ENCODE measurements at regions not wholly inside any gene's neighbourhood (a gene's known extent, or its start where the extent isn't known, plus 50 kb on each side); places are given as distances from the start of the nearest gene placed in this dataset.

GRCh38 chr5:173453167-173453566 is 125.0 kb upstream of the STC2 start:
- Histone ChIP-seq H3K79me2 (ENCODE audit: low read length) (no peaks in the 10 kb centered on the region), H3K9me3 (ENCODE audit: low read length) (no peaks in the 10 kb centered on the region), H3K4me1 (ENCODE audit: insufficient read depth, low read length) (peaks cover 64% of the 10 kb centered on the region), H3K4me2 (ENCODE audit: low read length) (no peak overlapping the region), H3K36me3 (ENCODE audit: low read depth, low read length) (no peaks in the 10 kb centered on the region), H3K27me3 (ENCODE audit: low read length) (no peaks in the 10 kb centered on the region), H3K4me3 (ENCODE audit: low read length) (no peak overlapping the region), H3F3A (ENCODE audit: low read length, unreplicated experiment) (peaks cover 15% of the 10 kb centered on the region), H4K20me1 (ENCODE audit: low read length) (no peaks in the 10 kb centered on the region), H3K9ac (ENCODE audit: low read length) (peak overlapping the region; percentile 90), H3K27ac (ENCODE audit: low read length) (peak overlapping the region; percentile 95), H3K9me2 (replicated peaks; ENCODE audit: low read length) (no peaks in the 10 kb centered on the region), H2AFZ (ENCODE audit: low read length) (no peak overlapping the region)
- ATAC-seq, result no peak
- DNase-seq, result peak; percentile 42
- intact Hi-C loops (cut with micrococcal nuclease), result loop anchor here (10.0 kb wide), 1 partner anchor 678 kb away; the partner anchor contains the start of gene DUSP1
- BruUV-seq (replicated peaks), result no TSS peak
- ChIA-PET POLR2A (ENCODE audit: unreplicated experiment) (interaction anchor here (0.7 kb wide), 1 partner anchor 65 kb away, joined by 5 read pairs; no protein-coding TSS in a partner anchor), CTCF (no interaction called here)
- TF ChIP-seq, protein P1, sequence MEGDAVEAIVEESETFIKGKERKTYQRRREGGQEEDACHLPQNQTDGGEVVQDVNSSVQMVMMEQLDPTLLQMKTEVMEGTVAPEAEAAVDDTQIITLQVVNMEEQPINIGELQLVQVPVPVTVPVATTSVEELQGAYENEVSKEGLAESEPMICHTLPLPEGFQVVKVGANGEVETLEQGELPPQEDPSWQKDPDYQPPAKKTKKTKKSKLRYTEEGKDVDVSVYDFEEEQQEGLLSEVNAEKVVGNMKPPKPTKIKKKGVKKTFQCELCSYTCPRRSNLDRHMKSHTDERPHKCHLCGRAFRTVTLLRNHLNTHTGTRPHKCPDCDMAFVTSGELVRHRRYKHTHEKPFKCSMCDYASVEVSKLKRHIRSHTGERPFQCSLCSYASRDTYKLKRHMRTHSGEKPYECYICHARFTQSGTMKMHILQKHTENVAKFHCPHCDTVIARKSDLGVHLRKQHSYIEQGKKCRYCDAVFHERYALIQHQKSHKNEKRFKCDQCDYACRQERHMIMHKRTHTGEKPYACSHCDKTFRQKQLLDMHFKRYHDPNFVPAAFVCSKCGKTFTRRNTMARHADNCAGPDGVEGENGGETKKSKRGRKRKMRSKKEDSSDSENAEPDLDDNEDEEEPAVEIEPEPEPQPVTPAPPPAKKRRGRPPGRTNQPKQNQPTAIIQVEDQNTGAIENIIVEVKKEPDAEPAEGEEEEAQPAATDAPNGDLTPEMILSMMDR (conservative IDR thresholded peaks at IDR 0.05; ENCODE audit: low read depth, low read length), result no peak
- TF ChIP-seq EZH2phosphoT487 (IDR thresholded peaks at IDR 0.05; ENCODE audit: borderline replicate concordance, low read length) (no peak), EZH2 (IDR thresholded peaks at IDR 0.05; ENCODE audit: low read length, unreplicated experiment) (no peak)

DNA sequence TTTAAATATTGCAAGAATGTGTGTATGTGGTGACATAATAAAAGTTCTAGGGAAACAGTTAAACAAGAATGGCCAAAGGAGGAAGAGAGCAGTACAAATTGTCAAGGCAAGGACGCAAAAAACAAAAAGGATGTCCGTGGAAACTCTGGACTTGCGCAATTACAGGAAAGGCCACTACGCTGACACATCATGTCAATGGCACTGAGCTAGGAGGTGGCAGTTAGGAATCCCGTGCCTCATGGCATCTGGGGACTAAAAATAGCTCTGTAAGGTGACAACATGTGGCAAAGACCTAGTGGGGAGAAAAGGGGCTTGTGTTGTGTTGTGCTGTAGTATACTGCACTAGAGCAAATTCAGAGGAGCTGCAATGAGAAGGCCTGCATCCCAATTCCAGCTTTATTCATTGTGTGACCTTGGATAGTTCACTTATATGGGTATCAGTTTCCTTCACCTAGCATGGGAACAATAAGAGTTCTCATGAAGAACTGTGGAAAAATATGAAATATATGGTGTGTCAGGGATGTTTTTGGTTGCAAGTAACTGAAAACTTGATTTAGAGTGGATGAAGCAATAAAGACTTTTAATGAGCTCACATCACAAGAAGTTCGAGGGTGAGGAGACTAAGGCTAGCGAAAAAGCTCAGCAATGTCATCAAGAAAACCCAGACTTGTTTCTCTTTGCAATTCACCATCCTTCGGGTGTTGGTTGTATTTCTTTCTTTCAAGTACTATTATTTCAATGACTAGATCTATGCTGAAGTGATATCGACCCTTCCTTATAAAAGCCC is 124.1 kb upstream of the STC2 start:
- Histone ChIP-seq H3K27ac (ENCODE audit: low read length) (peak overlapping the region; percentile 95), H3K4me2 (ENCODE audit: low read length) (0 out of 2 replicates have a peak overlapping the region, but pooled peaks have one; percentile 9), H3K4me3 (ENCODE audit: low read length) (no peak overlapping the region), H3K9ac (ENCODE audit: low read length) (peak overlapping the region; percentile 90; the same call in 1 of the 2 replicates), H3K79me2 (ENCODE audit: low read length) (no peaks in the 10 kb centered on the region), H3F3A (ENCODE audit: low read length, unreplicated experiment) (peaks cover 15% of the 10 kb centered on the region), H3K9me2 (replicated peaks; ENCODE audit: low read length) (no peaks in the 10 kb centered on the region), H3K27me3 (ENCODE audit: low read length) (no peaks in the 10 kb centered on the region), H3K36me3 (ENCODE audit: low read depth, low read length) (no peaks in the 10 kb centered on the region), H4K20me1 (ENCODE audit: low read length) (no peaks in the 10 kb centered on the region), H3K4me1 (ENCODE audit: insufficient read depth, low read length) (peaks cover 56% of the 10 kb centered on the region), H2AFZ (ENCODE audit: low read length) (0 out of 2 replicates have a peak overlapping the region, but pooled peaks have one; percentile 8), H3K9me3 (ENCODE audit: low read length) (no peaks in the 10 kb centered on the region)
- intact Hi-C loops (cut with micrococcal nuclease), result loop anchor here (10.0 kb wide), 1 partner anchor 678 kb away; the partner anchor contains the start of gene DUSP1
- TF ChIP-seq EZH2 (IDR thresholded peaks at IDR 0.05; ENCODE audit: low read length, unreplicated experiment), result no peak
- no peak for TF ChIP-seq EZH2phosphoT487 (IDR thresholded peaks at IDR 0.05; ENCODE audit: borderline replicate concordance, low read length)
- TF ChIP-seq, protein P1 (conservative IDR thresholded peaks at IDR 0.05; ENCODE audit: low read depth, low read length), result no peak
- ATAC-seq (no peak), DNase-seq (peak; percentile 71)
- ChIA-PET CTCF (no interaction called here), POLR2A (ENCODE audit: unreplicated experiment) (no interaction called here)
- BruUV-seq (replicated peaks), result no TSS peak

DNA sequence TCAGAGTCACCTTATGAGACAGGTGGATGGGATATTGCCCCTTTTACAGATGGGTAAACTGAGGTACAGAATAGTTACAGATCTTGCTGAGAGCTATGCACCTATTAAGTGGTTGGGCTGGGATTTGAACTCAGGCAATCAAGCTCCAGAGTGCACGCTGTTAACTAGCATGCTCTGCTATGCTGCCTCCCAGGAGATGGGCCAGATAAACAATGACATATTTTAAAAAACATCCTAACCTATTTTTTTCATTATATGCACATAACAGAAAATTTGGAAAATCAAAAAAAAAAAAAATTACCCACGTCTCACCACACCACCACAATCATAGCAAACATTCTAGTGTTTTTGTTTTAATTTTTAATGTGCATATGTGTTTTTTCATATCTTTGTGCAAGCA is 123.4 kb upstream of the STC2 start:
- CTCF ChIA-PET, result no interaction called here

More for the DNA sequence above, 123.4 kb upstream of the STC2 start:
- H3K9me3 ChIP-seq (ENCODE audit: low read length), result no peaks in the 10 kb centered on the region
- H3K4me2 ChIP-seq (ENCODE audit: low read length), result 0 out of 2 replicates have a peak overlapping the region, but pooled peaks have one; percentile 9
- no peaks in the 10 kb centered on the region for H3K79me2 ChIP-seq (ENCODE audit: low read length)
- BruUV-seq (replicated peaks), result no TSS peak
- peaks cover 52% of the 10 kb centered on the region for H3K4me1 ChIP-seq (ENCODE audit: insufficient read depth, low read length)
- ATAC-seq, result no peak
- intact Hi-C loops (cut with micrococcal nuclease), result loop anchor here (10.0 kb wide), 1 partner anchor 677 kb away; the partner anchor contains the start of gene DUSP1
- no peaks in the 10 kb centered on the region for H3K36me3 ChIP-seq (ENCODE audit: low read depth, low read length)
- POLR2A ChIA-PET (ENCODE audit: unreplicated experiment), result no interaction called here
- no peak for DNase-seq
- H3K27ac ChIP-seq (ENCODE audit: low read length), result peak overlapping the region; percentile 95
- no peaks in the 10 kb centered on the region for H3K9me2 ChIP-seq (replicated peaks; ENCODE audit: low read length)
- H3K27me3 ChIP-seq (ENCODE audit: low read length), result no peaks in the 10 kb centered on the region
- H3F3A ChIP-seq (ENCODE audit: low read length, unreplicated experiment), result peaks cover 15% of the 10 kb centered on the region
- TF ChIP-seq, protein P1 (conservative IDR thresholded peaks at IDR 0.05; ENCODE audit: low read depth, low read length), result no peak
- TF ChIP-seq EZH2 (IDR thresholded peaks at IDR 0.05; ENCODE audit: low read length, unreplicated experiment), result no peak
- TF ChIP-seq EZH2phosphoT487 (IDR thresholded peaks at IDR 0.05; ENCODE audit: borderline replicate concordance, low read length), result no peak
- no peak overlapping the region for H2AFZ ChIP-seq (ENCODE audit: low read length)
- no peaks in the 10 kb centered on the region for H4K20me1 ChIP-seq (ENCODE audit: low read length)
- H3K4me3 ChIP-seq (ENCODE audit: low read length), result no peak overlapping the region
- peak overlapping the region; percentile 90; the same call in 1 of the 2 replicates for H3K9ac ChIP-seq (ENCODE audit: low read length)

All from PC-3 (cell line).